Fibroblast of skin of scalp (primary cell): ENCODE measurements at regions not wholly inside any gene's neighbourhood (a gene's known extent, or its start where the extent isn't known, plus 50 kb on each side); places are given as distances from the start of the nearest gene placed in this dataset.
"Not testable (repeated sequence)": the region's sequence is repeated elsewhere in the genome, so short reads cannot be mapped to it uniquely, and the experiment has no call there.

ENCODE experiments used
- DNase-seq: peaks from one replicate; pipeline ENCODE4 v3.0.0-alpha.2; 2013

DNA sequence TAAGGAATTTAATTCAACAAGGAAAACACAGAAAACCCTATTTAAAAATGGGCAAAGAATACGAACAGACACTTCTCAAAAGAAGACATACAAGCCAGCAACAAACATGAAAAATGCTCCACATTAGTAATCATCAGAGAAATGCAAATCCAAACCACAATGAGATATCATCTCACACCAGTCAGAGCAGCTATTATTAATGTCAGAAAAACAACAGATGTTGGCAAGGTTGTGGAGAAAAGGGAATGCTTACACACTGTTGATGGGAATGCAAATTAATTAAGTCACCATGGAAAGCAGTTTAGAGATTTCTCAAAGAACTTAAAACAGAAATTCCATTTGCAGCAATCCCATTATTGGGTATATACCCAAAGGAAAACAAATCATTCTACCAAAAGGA, 55.2 kb downstream of the GCC1 start:
- no peak for DNase-seq

DNA sequence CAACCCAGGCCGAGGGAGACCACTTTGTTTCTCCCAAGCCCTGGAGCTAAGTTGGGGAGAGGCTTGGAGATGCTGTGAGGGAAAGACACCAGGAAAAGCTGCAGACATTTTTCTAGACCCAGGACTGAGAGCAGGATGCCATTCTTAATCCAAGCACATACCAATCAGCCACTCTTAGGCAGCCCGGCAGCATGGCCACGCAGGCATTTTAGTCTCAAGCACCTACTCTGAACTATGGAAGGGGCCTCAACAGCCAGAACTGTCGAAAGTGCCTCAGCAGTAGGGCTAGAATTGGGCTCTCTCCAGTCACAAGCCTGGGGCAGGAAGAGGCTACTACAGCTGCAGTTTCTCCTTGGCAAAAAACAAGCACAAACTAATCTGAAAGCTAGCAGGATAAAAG, 57.8 kb downstream of the GCC1 start:
- DNase-seq = no peak

DNA sequence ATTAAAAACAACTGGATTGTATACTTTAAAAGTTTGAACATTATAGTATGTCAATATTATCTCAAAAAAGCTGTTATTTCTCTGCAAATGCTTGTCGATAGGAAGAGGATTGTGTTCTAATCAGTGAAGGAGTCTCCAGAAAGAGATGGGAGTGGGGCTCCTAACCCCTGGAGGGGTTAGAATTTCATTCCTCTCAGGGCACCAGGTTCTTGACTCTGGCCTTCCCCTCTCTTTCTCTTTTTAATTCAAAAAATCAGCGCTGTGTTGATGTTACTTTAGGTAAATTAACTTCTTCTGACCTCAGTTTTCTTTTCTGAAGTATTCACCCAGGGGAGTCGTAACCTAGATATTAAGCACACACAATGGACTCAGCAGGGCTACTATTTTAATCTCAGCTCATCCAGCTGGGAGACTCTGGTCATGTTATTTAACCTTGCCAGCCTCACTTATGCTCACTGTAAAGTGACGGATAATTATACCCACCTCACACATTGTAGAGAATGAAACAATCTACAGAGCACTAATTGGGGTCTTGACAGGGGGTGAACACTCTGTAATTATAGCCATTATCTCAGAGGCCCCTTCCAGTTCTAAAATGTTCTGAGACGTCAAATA, 59.4 kb downstream of the GCC1 start:
- no peak for DNase-seq

DNA sequence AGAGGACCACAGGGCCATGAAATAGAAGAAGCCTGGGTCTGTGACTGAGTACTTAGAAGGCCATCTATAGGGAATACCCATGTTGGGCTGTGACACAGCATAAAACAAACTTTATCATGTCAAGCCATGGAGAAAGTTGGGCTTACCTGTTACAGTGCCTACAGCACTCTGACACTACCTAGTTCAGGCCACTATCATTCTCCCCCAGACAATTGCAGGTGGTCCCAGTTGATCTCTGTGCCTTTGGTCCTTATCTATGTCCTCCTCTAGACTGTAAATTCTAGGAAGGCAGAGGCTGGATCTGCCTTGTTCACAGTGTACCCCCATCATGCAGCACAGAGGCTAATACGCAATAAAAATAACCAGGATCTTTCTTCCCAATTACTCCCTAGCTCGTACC, 69.1 kb downstream of the GCC1 start:
- DNase-seq = no peak

DNA sequence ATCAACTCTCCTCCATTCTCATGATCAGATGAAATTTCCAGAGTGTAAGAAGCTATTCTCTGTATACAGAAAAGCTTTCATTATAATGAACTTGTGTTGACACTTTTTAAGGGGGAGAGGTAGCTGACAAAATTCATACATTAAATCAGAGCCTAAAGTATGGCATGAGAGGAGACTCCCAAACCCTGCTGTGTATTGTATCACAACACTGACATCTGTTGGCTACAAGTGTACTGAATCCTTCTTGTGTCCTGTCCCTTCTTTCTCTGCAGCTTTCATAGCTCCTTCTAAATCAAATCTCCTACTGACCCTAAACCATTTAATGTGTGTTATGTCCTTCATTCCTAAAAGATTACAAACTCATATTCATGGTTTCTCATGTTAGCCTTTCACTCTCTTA, 70.9 kb downstream of the GCC1 start:
- peak; percentile 51 for DNase-seq

DNA sequence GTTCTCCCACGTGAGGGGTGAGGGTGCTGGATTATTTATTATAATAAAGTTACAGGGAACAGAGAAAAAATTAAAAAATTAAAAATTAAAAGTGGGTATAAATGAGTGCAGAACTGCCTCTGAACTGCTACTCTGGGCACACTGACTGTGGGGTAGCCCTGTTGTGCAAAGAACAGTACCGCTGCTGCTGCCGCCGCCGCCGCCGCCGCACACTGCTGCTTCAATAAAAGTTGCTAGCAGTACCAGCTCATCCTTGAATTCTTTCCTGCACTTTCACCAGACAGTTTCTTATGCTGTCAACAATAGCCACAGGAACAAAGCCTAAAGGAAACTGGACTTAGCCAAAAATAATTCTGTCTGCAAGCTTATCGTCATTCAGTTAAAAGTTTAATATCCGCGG, 72.1 kb downstream of the GCC1 start:
- no peak for DNase-seq

DNA sequence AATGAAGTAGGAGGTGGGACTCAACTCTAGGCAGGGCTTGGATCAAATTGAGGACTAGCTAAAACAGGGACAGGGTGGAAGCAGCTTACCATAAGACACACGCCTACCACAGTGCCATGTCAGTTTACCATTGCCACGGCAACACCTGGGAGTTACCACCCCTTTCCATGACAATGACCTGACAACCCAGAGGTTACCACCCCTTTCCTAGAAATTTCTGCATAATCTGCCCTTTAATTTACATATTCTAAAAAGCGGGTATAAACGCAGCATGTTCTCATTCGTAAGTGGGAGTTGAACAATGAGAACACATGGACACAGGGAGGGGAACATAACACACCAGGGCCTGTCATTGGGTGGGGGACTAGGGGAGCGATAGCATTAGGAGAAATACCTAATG, 72.7 kb downstream of the GCC1 start:
- DNase-seq = no peak

DNA sequence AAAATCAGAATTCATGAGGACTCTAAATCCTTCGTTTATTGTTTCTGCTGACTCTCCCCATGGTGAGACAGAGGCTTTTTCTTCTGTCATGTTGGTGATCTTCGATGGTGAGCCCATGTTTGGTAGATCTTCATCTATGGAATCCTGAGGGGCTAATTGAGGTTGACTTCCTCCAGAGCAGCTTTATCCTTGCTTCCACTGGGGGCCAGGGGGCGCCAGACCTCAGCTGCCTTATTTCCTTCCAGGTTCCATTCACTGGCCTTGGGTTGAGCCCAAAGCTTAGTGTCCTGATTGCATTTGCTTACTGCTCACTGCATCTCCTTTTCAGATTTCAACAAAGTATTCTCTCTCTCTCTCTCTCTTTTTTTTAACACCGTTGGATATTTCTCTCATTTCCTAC, 80.7 kb downstream of the GCC1 start:
- peak; percentile 8 for DNase-seq

DNA sequence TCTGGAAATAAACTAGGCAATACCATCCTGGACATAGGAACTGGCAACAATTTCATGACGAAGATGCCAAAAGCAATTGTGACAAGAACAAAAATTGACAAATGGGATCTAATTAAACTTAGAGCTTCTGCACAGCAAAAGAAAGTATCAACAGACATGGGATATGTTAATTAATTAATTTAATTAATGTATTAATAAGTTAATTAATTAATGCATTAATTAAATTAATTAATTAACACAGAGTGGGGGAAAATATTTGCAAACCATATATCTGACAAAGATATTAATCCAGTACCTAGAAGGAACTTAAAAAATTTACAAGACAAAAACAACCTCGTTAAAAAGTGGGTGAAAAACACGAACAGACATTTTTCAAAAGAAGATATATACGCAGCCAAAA, 83.6 kb downstream of the GCC1 start:
- DNase-seq = no peak

DNA sequence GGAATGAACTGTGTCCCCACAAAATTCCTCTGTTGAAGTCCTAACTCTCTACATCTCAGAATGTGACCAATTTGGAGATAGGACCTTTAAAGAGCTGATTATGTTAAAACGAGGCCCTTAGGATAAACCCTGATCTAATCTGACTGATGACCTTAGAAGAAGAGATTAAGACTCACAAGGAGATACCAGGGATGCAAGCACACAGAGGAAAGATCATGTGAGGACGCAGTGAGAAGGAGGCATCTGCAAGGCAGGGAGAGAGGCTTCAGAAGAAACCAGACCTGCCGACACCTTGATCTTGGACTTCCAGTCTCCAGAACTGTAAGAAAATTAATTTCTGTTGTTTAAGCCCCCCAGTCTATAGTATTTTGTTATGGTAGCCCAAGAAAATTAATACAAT, 94.9 kb upstream of the ZNF800 start:
- no peak for DNase-seq

DNA sequence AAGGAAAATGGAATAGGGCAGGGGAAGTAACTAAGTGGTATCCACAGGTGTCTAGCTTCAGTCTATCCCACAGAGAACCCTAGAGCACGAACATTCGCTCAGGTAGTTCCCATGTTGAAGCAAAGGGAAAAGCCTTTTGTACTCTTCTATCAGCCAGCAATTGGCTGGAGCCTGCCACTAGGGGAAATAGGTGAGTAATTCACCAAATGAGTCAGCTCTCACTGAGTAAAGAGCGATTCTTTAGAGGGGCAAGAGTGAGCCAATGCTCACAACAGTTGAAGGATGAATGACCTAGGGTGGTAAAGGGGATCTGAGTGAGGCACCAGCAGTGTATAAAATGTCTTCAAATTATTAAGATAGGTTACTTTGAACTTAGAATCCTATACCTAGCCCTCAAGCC, 94.1 kb upstream of the ZNF800 start:
- no peak for DNase-seq

DNA sequence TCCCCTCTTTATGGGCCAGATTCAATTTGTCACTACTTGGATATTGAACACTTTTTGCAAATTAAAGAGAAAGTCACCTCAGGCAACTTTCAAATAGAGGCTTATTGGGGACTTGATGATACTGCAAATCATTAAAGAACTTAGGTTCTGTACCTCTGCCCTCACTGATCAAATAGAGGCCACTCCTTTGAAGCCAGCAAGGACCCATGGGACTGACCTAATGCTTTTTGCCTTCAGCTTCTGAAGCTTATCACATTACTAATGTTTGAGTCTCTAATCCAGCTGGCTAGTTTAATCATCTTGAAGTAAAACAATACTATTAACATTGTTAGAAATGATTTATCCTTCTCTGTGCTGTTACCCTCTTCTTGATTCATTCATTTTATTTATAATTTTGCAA, 93.0 kb upstream of the ZNF800 start:
- no peak for DNase-seq

DNA sequence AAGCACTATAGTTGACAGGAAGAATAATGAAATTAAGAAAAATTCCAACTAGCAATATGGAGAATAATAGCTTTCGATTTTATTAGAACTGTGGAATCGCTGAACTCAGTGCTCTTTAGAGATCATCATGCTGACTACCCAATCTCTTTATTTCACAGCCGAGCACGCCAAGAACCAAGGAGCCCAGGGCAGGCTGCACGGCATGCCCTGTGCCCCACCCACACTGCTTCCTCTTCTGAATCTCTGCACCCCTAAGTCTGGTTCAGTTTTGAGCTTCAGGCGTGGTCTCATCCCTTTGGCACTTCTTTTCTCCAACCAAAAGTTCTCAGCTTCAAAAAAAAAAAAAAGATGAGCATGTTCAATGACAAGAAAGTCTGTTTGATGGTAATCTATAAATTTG, 92.4 kb upstream of the ZNF800 start:
- DNase-seq = no peak

DNA sequence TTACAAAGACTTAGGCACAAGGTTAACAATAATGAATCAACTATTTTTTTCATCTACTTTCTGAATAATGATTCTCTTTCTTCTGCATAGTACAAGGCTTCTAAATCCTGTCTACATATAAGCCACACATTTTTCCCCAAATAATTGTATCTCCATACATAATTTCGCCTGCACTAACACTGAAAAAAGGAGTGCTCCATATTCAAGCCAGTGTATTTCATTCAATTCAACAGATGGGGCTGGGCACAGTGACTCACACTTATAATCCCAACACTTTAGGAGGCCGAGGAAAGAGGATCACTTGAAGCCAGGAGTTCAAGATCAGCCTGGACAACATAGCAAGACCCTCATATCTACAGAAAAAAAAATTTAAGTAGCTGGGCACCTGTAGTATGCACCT, 86.0 kb upstream of the ZNF800 start:
- DNase-seq = no peak

DNA sequence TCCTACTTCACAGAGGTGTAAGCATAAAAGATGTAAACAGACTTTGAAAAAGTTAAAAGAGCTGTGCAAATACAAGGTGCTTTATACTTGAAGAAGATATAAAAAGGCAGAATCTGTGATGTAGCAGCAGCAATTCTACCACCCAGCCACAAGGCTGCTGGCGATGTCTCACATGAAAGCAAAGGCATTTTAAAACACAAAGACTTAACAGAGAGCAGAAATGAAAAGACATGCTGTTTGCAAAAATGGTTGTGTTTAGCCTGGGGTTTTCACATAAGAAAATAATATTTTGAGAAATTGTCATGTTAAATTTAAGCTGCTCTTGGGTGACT, 85.5 kb upstream of the ZNF800 start:
- DNase-seq = no peak

DNA sequence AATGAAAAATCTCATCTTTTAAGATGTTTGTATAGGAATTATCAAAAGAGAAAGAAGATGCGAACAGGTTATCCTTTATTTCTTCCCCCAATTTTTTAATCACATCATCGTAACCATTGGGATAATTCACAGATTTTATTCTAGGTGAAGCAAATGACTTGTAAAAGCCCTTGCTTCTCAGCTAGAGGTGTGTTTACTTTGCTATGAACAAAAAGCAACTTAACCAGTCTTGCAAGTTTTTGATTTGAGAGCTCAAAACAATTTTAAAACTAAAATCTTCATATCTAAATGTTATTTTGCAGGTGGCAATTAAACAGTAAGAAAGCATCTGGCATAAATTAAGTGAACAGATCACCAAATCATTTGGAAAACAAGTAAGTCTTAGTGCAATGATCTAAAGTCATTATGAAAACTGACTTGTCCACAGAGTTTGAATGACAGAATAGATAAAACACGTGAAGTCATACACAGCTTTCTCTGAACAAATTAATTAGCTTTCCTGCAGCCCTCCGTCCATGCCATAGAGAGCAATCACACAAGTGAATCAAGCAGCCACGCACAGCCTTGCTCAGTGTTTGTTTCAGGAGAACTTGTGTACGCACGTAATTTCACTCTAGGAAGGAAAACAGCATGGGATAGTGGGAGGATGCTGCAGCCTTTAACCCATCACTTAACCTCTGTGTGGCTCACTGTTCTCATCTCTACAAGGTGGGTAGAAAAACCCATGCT, 85.0 kb upstream of the ZNF800 start:
- DNase-seq = no peak

DNA sequence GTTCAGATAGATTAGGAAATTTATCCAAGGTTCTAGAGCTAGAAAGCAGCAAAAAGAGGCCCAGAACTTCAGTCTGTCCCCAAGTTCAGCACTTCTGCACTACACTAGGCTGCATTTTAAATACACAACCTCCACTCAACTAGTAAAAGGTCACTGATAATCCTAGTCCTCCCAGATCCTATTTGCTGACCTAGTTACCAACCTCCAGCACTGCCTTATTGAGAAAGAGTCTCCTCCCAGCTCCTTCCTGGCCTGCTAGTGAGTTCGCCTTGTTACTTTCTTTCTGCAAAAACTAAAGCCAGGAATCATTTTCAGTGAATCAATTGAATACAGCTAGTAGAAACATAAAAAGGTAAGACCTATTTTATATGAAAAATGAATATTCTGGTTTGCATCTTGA, 84.1 kb upstream of the ZNF800 start:
- DNase-seq = no peak

DNA sequence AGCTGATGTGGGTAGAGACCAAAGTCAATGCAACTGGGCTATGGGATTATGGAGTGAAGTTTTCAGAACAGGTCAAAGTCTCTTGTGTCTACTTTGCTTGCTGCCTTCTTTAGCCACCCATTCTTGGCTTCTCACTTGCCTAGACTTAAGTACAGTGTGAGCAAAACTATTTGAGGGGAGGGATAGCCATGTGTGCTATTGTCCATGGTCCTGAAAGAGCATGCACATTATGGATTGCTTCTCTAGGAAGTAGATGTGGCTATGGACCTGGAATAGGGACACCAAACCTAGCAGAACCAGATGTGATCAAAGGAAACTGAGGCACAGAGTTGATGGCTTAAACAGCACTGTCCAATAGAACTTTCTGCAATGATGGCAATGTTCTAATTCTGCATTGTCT, 81.9 kb upstream of the ZNF800 start:
- DNase-seq = peak; percentile 7

DNA sequence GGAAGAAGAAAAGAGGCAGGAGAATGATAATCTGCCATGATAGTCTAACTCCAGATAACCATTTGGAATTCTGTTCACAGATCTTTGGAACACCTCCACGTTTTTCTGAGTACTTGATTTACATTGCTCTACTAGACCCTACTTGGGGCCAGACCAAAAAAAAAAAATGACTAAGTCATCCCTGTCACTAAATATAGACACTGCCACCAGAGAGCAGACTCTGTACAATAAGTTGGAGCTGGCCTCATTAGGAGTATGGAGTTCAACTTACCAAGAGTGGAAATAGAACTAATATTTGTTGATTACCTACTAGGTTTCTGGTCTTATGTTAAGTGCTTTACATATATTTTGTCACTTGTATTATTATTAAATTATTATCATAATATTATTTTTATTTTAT, 80.9 kb upstream of the ZNF800 start:
- no peak for DNase-seq

DNA sequence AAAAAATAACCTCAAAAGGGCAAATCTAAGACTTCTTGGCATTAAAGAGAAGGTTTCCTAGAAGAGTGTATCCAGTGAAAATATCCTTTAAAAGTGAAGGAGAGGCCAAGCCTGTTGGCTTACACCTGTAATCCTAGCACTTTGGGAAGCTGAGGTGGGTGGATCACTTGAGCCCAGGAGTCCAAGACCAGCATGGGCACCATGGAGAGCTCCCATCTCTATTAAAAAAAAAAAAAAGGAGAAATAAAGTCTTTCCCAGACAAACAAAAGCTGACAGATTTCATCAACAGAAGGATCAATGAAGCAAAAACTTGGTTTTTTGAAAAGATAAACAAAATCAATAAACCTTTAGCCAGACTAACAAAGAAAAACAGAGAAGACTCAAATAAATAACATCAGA, 67.6 kb upstream of the ZNF800 start:
- DNase-seq = no peak

DNA sequence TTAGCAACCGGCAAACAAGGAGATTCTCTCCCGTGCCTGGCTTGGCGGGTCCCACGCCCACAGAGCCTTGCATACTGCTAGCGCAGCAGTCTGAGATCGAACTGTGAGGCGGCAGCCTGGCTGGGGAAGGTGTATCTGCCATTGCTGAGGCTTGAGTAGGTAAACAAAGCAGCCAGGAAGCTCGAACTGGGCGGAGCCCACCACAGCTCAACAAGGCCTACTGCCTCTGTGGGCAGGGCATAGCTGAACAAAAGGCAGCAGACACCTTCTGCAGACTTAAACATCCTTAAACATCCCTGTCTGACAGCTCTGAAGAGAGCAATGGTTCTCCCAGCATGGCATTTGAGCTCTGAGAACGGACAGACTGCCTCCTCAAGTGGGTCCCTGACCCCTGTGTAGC, 58.8 kb upstream of the ZNF800 start:
- not testable (repeated sequence) for DNase-seq

DNA sequence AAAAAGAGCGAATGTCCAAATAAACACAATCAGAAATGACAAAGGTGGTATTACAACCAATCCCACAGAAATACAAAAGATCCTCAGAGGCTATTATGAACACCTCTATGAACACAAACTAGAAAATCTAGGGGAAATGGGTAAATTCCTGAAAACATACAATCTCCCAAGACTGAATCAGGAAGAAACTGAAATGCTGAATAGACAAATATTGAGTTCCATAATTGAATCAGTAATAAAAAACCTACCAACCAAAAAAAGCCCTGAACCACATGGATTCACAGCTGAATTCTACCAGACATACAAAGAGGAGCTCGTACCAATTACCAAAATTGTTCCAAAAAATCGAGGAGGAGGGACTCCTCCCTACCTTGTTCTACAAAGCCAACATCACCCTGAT, 56.1 kb upstream of the ZNF800 start:
- DNase-seq = no peak

DNA sequence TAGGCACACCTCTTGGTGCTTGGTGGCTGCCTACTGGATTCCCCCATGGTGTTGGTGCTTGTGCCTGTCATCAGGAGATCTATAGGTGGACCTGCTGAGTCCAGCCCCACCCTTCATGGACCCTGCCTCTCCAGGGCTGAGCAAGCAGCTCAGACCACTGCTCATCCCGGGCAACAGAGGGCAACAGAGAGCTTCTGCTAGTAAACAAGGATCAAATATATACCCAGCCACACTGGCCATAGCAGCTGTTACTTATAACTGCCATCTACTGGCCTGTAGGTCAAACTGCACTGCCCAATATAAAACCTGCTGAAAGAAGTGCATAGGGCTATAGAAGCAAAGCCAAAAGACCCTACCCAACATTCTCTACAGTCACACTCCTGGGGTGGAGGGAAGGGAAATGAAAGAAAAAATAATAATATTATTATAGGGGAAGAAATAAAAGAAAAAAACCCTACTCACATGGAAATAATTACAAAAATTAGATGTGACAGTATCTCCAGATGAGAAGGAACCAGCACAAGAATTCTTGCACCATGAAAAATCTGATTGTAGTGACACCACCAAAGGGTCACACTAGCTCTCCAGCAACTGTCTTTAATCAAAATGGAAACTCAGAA, 54.9 kb upstream of the ZNF800 start:
- DNase-seq = peak; percentile 52

DNA sequence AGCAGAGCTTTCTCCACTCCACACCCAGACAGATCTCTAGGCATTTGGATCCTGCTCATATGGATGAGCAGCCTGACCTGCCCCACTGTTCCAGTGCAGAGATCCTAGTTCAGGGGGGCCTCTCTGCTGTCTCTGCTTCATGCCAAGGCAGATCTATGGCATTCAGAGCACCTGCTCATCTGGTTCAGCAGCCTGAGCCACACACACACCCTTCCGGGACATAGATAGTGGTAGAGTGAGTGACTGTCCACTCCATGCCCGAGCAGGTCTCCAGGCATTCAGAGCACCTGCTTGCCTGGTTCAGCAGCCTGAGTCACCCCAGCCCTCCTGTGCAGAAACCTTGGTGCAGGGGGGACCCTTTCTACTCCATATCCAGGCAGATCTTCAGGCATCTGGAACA, 54.3 kb upstream of the ZNF800 start:
- no peak for DNase-seq
